ENCODE measurements at regions not wholly inside any gene's neighbourhood (a gene's known extent, or its start where the extent isn't known, plus 50 kb on each side); places are given as distances from the start of the nearest gene placed in this dataset.

DNA sequence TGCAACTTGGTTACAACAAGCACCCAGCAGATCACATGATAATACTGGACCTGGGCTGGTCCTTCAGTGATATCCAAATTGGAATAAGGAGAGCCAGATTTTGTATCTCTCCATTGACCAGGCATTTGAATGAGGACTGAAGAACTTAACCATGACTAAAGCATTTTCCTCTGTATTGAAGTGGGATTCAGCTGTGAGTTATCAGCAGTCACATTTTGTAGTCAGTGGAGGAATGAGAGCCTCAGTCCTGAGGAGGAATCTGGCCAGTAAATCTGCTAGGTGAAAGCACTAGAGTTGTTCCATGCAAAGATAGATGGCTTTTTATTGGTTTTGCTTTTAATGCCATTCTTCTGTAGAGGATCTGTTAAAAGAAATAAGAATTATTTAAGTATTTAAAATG is 1506.0 kb downstream of the PCDH7 start:
- no peak for DNase-seq (ENCODE audit: low read depth, low spot score)
- POLR2A ChIA-PET: no interaction called here
- TF ChIP-seq, protein P1, sequence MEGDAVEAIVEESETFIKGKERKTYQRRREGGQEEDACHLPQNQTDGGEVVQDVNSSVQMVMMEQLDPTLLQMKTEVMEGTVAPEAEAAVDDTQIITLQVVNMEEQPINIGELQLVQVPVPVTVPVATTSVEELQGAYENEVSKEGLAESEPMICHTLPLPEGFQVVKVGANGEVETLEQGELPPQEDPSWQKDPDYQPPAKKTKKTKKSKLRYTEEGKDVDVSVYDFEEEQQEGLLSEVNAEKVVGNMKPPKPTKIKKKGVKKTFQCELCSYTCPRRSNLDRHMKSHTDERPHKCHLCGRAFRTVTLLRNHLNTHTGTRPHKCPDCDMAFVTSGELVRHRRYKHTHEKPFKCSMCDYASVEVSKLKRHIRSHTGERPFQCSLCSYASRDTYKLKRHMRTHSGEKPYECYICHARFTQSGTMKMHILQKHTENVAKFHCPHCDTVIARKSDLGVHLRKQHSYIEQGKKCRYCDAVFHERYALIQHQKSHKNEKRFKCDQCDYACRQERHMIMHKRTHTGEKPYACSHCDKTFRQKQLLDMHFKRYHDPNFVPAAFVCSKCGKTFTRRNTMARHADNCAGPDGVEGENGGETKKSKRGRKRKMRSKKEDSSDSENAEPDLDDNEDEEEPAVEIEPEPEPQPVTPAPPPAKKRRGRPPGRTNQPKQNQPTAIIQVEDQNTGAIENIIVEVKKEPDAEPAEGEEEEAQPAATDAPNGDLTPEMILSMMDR (IDR thresholded peaks at IDR 0.05; ENCODE audit: insufficient read depth, low read length, missing control alignments): no peak
- CTCF ChIA-PET: no interaction called here
- H3K4me3 ChIP-seq (ENCODE audit: low read depth, low read length): no peak overlapping the region

DNA sequence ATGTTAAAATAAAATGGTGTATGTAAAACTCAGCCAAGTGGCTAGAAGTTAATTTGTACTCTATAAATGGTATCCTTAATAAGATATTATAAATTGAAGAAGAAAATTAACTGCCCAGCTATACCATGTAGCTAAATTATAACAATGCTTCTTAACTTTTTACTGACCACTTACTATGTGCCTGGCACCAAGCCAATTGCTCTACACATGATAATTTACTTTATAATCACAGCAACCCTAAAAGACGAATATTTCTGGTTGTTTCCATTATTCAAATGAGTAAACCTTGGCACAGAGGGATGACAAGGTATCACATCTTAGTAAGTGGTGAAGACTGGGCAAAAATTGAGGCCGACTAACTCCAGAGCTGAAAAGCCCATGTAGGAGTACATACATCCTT is 1506.6 kb downstream of the PCDH7 start:
- no peak overlapping the region for H3K4me3 ChIP-seq (ENCODE audit: low read depth, low read length)
- CTCF ChIA-PET: no interaction called here

DNA sequence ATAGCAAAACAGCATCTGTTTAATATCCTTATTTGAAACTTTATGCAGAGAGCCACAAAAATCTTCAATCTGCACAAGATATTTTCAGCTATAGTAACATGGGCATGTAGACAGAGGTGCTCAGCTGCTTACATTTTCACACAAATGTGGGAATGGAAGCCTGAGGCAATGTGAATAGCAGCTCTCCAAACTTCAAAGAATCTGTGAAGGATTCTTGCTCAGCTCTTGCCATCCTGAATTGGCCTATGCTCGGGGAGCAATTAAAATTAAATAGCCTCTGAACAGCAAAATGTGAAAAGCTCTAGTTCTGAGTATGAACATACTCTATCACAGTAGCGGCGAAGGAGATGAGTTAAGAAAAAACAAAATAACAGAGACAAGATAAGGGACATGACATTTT is 1523.8 kb downstream of the PCDH7 start:
- CTCF ChIA-PET: no interaction called here
- TF ChIP-seq, protein P1 (IDR thresholded peaks at IDR 0.05; ENCODE audit: insufficient read depth, low read length, missing control alignments): no peak
- no peak overlapping the region for H3K4me3 ChIP-seq (ENCODE audit: low read depth, low read length)
- no peak for DNase-seq (ENCODE audit: low read depth, low spot score)
- POLR2A ChIA-PET: no interaction called here

More for the DNA sequence above, 1506.6 kb downstream of the PCDH7 start:
- TF ChIP-seq, protein P1 (IDR thresholded peaks at IDR 0.05; ENCODE audit: insufficient read depth, low read length, missing control alignments): no peak
- no peak for DNase-seq (ENCODE audit: low read depth, low spot score)
- POLR2A ChIA-PET: no interaction called here

DNA sequence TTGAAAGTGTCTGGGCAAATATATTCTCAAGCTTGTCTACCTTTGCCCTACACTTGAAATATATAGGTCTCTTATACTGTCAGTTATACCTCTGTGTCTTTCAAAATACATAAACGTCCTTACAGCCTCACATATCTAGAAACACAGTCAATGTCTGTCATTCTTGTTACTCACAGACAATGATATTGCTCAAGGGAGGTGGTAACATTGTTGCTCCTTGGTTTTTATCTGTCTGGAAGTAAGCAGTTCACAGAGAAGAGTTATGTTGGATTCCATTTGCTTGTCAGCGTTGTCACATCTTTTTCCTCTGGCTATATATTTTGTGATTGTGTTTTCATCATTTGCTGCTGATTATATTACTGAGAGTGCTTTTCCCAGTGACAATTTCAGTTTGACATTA is 1528.9 kb downstream of the PCDH7 start:
- TF ChIP-seq, protein P1 (IDR thresholded peaks at IDR 0.05; ENCODE audit: insufficient read depth, low read length, missing control alignments): no peak
- CTCF ChIA-PET: no interaction called here
- POLR2A ChIA-PET: no interaction called here
- no peak overlapping the region for H3K4me3 ChIP-seq (ENCODE audit: low read depth, low read length)
- DNase-seq (ENCODE audit: low read depth, low spot score): no peak

DNA sequence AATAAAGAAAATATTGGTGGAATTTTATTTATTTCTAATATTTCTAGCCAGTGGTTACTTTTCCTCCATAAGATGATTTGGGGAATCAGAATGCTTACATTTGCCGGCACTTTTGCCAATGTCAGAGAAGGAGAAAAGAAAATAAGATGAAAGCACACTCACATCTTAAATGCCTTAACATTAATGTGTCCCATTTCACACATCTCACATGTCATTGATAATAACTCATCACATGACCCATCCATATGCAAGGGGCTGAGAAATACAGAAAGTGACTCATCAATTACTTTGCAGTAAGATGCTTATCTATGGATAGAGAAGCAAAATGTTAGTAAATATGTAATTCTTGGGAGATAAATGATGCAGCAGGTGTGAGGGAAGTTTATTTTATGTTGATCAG is 1531.0 kb downstream of the PCDH7 start:
- ChIA-PET CTCF (no interaction called here), POLR2A (no interaction called here)
- no peak for DNase-seq (ENCODE audit: low read depth, low spot score)
- no peak overlapping the region for H3K4me3 ChIP-seq (ENCODE audit: low read depth, low read length)
- TF ChIP-seq, protein P1 (IDR thresholded peaks at IDR 0.05; ENCODE audit: insufficient read depth, low read length, missing control alignments): no peak

DNA sequence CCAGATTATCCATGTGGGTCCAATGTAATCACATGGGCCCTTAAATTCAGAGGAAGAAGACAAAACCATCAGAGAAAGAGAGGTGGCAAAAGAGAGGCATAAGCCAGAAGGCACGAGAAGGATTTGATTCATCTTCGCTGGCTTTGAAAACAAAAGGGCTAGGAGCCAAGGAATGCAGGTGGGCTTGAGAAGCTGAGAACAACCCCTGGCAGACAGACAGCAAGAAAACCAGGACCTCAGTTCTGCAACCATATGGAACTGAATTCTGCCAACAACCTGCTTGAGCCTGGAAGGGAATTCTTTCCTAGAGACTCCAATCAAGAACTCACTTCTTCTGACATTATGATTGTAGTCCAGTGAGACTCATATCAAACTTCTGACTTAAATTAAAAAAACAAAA is 1531.8 kb downstream of the PCDH7 start:
- CTCF ChIA-PET: no interaction called here
- TF ChIP-seq, protein P1 (IDR thresholded peaks at IDR 0.05; ENCODE audit: insufficient read depth, low read length, missing control alignments): no peak
- DNase-seq (ENCODE audit: low read depth, low spot score): no peak
- POLR2A ChIA-PET: no interaction called here
- H3K4me3 ChIP-seq (ENCODE audit: low read depth, low read length): no peak overlapping the region
